ENCODE measurements at regions not wholly inside any gene's neighbourhood (a gene's known extent, or its start where the extent isn't known, plus 50 kb on each side); places are given as distances from the start of the nearest gene placed in this dataset.

- TF ChIP-seq POLR2AphosphoS5 (IDR thresholded peaks at IDR 0.05) (no peak), POLR2A (IDR thresholded peaks at IDR 0.05; ENCODE audit: low read depth) (no peak)
- TF ChIP-seq, protein P1, sequence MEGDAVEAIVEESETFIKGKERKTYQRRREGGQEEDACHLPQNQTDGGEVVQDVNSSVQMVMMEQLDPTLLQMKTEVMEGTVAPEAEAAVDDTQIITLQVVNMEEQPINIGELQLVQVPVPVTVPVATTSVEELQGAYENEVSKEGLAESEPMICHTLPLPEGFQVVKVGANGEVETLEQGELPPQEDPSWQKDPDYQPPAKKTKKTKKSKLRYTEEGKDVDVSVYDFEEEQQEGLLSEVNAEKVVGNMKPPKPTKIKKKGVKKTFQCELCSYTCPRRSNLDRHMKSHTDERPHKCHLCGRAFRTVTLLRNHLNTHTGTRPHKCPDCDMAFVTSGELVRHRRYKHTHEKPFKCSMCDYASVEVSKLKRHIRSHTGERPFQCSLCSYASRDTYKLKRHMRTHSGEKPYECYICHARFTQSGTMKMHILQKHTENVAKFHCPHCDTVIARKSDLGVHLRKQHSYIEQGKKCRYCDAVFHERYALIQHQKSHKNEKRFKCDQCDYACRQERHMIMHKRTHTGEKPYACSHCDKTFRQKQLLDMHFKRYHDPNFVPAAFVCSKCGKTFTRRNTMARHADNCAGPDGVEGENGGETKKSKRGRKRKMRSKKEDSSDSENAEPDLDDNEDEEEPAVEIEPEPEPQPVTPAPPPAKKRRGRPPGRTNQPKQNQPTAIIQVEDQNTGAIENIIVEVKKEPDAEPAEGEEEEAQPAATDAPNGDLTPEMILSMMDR (IDR thresholded peaks at IDR 0.05) = no peak
Observed at GRCh38 chr13:107097916-107098315, 530.0 kb upstream of the ARGLU1 start.
